SJCRH30 (cell line): ENCODE measurements at regions not wholly inside any gene's neighbourhood (a gene's known extent, or its start where the extent isn't known, plus 50 kb on each side); places are given as distances from the start of the nearest gene placed in this dataset.

Source experiments
- DNase-seq, 2 experiments: peaks; one replicate each; pipeline ENCODE4 v3.0.0-alpha.2; 2015 to 2020
- H3K27ac ChIP-seq: fragments of 250-450 bp; sonication (Bioruptor Pico); 2 replicates; pipeline ENCODE4 v1.5.1; 2020; ENCODE audit warnings: mild to moderate bottlenecking, moderate library complexity
- H3K27me3 ChIP-seq: fragments of 250-450 bp; sonication (Bioruptor Pico); 2 replicates; pipeline ENCODE4 v1.5.1; 2020; ENCODE audit warnings: mild to moderate bottlenecking, moderate library complexity
- H3K36me3 ChIP-seq: fragments of 250-450 bp; sonication (Bioruptor Pico); 2 replicates; pipeline ENCODE4 v1.5.1; 2020; ENCODE audit warnings: mild to moderate bottlenecking, moderate library complexity
- H3K4me1 ChIP-seq: fragments of 250-450 bp; sonication (Bioruptor Pico); 2 replicates; pipeline ENCODE4 v1.5.1; 2020; ENCODE audit warnings: mild to moderate bottlenecking, moderate library complexity
- H3K4me3 ChIP-seq: fragments of 250-450 bp; sonication (Bioruptor Pico); 2 replicates; pipeline ENCODE4 v1.5.1; 2020; ENCODE audit warnings: mild to moderate bottlenecking, moderate library complexity
- H3K9me3 ChIP-seq: fragments of 250-450 bp; sonication (Bioruptor Pico); replicated peaks from 2 replicates; pipeline ENCODE4 v1.5.1; 2020; ENCODE audit warnings: mild to moderate bottlenecking, moderate library complexity

GRCh38 chr2:489084-489483 lies 188.1 kb downstream of the TMEM18 start:
- H3K4me3 ChIP-seq: no peak overlapping the region
- peaks cover 11% of the 10 kb centered on the region for H3K27me3 ChIP-seq
- no peak for DNase-seq
- H3K36me3 ChIP-seq: no peaks in the 10 kb centered on the region
- no peak overlapping the region for H3K27ac ChIP-seq
- no peaks in the 10 kb centered on the region for H3K9me3 ChIP-seq
- H3K4me1 ChIP-seq: peaks cover 5% of the 10 kb centered on the region; the same call in 1 of the 2 replicates

- peaks cover 11% of the 10 kb centered on the region; the same call in 1 of the 2 replicates for H3K27me3 ChIP-seq
Measured at GRCh38 chr2:487186-488079, 189.8 kb downstream of the TMEM18 start.

GRCh38 chr2:486371-486770 lies 190.8 kb downstream of the TMEM18 start:
- Histone ChIP-seq H3K27ac (no peak overlapping the region), H3K4me3 (no peak overlapping the region)
- DNase-seq: peak; percentile 56 to 74

More at GRCh38 chr2:487186-488079, 189.8 kb downstream of the TMEM18 start:
- H3K4me3 ChIP-seq: no peak overlapping the region
- peak in 1 of 2 experiments; percentile 12 for DNase-seq
- no peaks in the 10 kb centered on the region for H3K9me3 ChIP-seq
- H3K27ac ChIP-seq: no peak overlapping the region
- peaks cover 5% of the 10 kb centered on the region; the same call in 1 of the 2 replicates for H3K4me1 ChIP-seq
- H3K36me3 ChIP-seq: no peaks in the 10 kb centered on the region

GRCh38 chr2:481388-481787 lies 193.5 kb upstream of the ALKAL2 start:
- DNase-seq: no peak
- no peaks in the 10 kb centered on the region for H3K36me3 ChIP-seq

More at GRCh38 chr2:486371-486770, 190.8 kb downstream of the TMEM18 start:
- peaks cover 14% of the 10 kb centered on the region; the same call in 1 of the 2 replicates for H3K27me3 ChIP-seq
- H3K4me1 ChIP-seq: peaks cover 5% of the 10 kb centered on the region; the same call in 1 of the 2 replicates
- H3K9me3 ChIP-seq: no peaks in the 10 kb centered on the region
- no peaks in the 10 kb centered on the region for H3K36me3 ChIP-seq

GRCh38 chr2:479490-480176 lies 191.7 kb upstream of the ALKAL2 start:
- DNase-seq: no peak
- H3K36me3 ChIP-seq: no peaks in the 10 kb centered on the region
- H3K4me1 ChIP-seq: no peaks in the 10 kb centered on the region
- peaks cover 11% of the 10 kb centered on the region; the same call in 1 of the 2 replicates for H3K27me3 ChIP-seq
- no peak overlapping the region for H3K4me3 ChIP-seq
- H3K27ac ChIP-seq: no peak overlapping the region
- H3K9me3 ChIP-seq: no peaks in the 10 kb centered on the region

More at GRCh38 chr2:481388-481787, 193.5 kb upstream of the ALKAL2 start:
- Histone ChIP-seq H3K27me3 (peaks cover 19% of the 10 kb centered on the region; the same call in 1 of the 2 replicates), H3K27ac (no peak overlapping the region), H3K4me3 (no peak overlapping the region), H3K4me1 (peaks cover 5% of the 10 kb centered on the region; the same call in 1 of the 2 replicates), H3K9me3 (no peaks in the 10 kb centered on the region)

GRCh38 chr2:479031-479430 lies 191.1 kb upstream of the ALKAL2 start:
- no peak for DNase-seq
- Histone ChIP-seq H3K27ac (no peak overlapping the region), H3K36me3 (no peaks in the 10 kb centered on the region), H3K27me3 (0 out of 2 replicates have a peak, but pooled peaks cover 10% of the 10 kb centered on the region), H3K4me1 (no peaks in the 10 kb centered on the region), H3K9me3 (no peaks in the 10 kb centered on the region), H3K4me3 (no peak overlapping the region)

GRCh38 chr2:471560-471959 lies 183.7 kb upstream of the ALKAL2 start:
- no peaks in the 10 kb centered on the region for H3K9me3 ChIP-seq
- H3K36me3 ChIP-seq: no peaks in the 10 kb centered on the region
- H3K27me3 ChIP-seq: no peaks in the 10 kb centered on the region
- H3K27ac ChIP-seq: no peak overlapping the region
- no peaks in the 10 kb centered on the region for H3K4me1 ChIP-seq
- H3K4me3 ChIP-seq: no peak overlapping the region
- peak; percentile 37 to 54 for DNase-seq

- Histone ChIP-seq H3K36me3 (no peaks in the 10 kb centered on the region), H3K4me1 (no peaks in the 10 kb centered on the region), H3K4me3 (no peak overlapping the region), H3K27ac (no peak overlapping the region), H3K9me3 (no peaks in the 10 kb centered on the region), H3K27me3 (no peaks in the 10 kb centered on the region)
- no peak for DNase-seq
Measured at GRCh38 chr2:469514-469913, 181.6 kb upstream of the ALKAL2 start.

GRCh38 chr2:468648-469336 lies 180.9 kb upstream of the ALKAL2 start:
- DNase-seq: no peak
- no peak overlapping the region for H3K4me3 ChIP-seq
- 0 out of 2 replicates have a peak, but pooled peaks cover under 1% of the 10 kb centered on the region for H3K27me3 ChIP-seq
- no peaks in the 10 kb centered on the region for H3K36me3 ChIP-seq
- no peak overlapping the region for H3K27ac ChIP-seq
- no peaks in the 10 kb centered on the region for H3K4me1 ChIP-seq
- H3K9me3 ChIP-seq: no peaks in the 10 kb centered on the region

- H3K27me3 ChIP-seq: 0 out of 2 replicates have a peak, but pooled peaks cover 8% of the 10 kb centered on the region
- DNase-seq: no peak
- H3K4me1 ChIP-seq: no peaks in the 10 kb centered on the region
- no peaks in the 10 kb centered on the region for H3K9me3 ChIP-seq
- no peak overlapping the region for H3K4me3 ChIP-seq
- H3K27ac ChIP-seq: no peak overlapping the region
- no peaks in the 10 kb centered on the region for H3K36me3 ChIP-seq
Measured at GRCh38 chr2:467892-468647, 180.2 kb upstream of the ALKAL2 start.

GRCh38 chr2:467543-467891 lies 179.6 kb upstream of the ALKAL2 start:
- H3K4me3 ChIP-seq: no peak overlapping the region
- DNase-seq: no peak
- no peaks in the 10 kb centered on the region for H3K4me1 ChIP-seq
- H3K36me3 ChIP-seq: no peaks in the 10 kb centered on the region
- no peaks in the 10 kb centered on the region for H3K9me3 ChIP-seq
- H3K27me3 ChIP-seq: 0 out of 2 replicates have a peak, but pooled peaks cover 10% of the 10 kb centered on the region
- no peak overlapping the region for H3K27ac ChIP-seq

GRCh38 chr2:467101-467500 lies 179.2 kb upstream of the ALKAL2 start:
- H3K9me3 ChIP-seq: no peaks in the 10 kb centered on the region
- H3K4me1 ChIP-seq: no peaks in the 10 kb centered on the region
- no peak overlapping the region for H3K4me3 ChIP-seq
- H3K36me3 ChIP-seq: no peaks in the 10 kb centered on the region
- no peak overlapping the region for H3K27ac ChIP-seq
- H3K27me3 ChIP-seq: 0 out of 2 replicates have a peak, but pooled peaks cover 10% of the 10 kb centered on the region
- no peak for DNase-seq

- Histone ChIP-seq H3K4me1 (no peaks in the 10 kb centered on the region), H3K4me3 (no peak overlapping the region), H3K27me3 (0 out of 2 replicates have a peak, but pooled peaks cover 15% of the 10 kb centered on the region), H3K36me3 (no peaks in the 10 kb centered on the region), H3K9me3 (no peaks in the 10 kb centered on the region), H3K27ac (no peak overlapping the region)
- DNase-seq: no peak
Measured at GRCh38 chr2:464562-465309, 176.8 kb upstream of the ALKAL2 start.
